Liver (tissue), 7 donors: ENCODE measurements at regions not wholly inside any gene's neighbourhood (a gene's known extent, or its start where the extent isn't known, plus 50 kb on each side); places are given as distances from the start of the nearest gene placed in this dataset.
"Not testable (repeated sequence)": the region's sequence is repeated elsewhere in the genome, so short reads cannot be mapped to it uniquely, and the experiment has no call there.

Experiments
- DNase-seq: peaks from one replicate; pipeline ENCODE4 v3.0.0-alpha.2; 2017; ENCODE audit warnings: low spot score
- H3K27ac ChIP-seq, 2 donors: one replicate each; pipeline ENCODE4 v1.7.0; 2013; ENCODE audit warnings: inconsistent platforms in 2 of 2, low read length in 2 of 2, control low read depth in 1 of 2, low read depth in 1 of 2, mild to moderate bottlenecking in 1 of 2
- H3K27me3 ChIP-seq, 4 donors: one replicate each; pipeline versions ENCODE4 v1.6.1 to v1.7.0; 2013; ENCODE audit warnings: low read length in 3 of 4, inconsistent platforms in 1 of 4, mild to moderate bottlenecking in 1 of 4, moderate library complexity in 1 of 4; ENCODE audit not compliant: control insufficient read depth in 4 of 4, insufficient read depth in 4 of 4
- H3K36me3 ChIP-seq, 4 donors: one replicate each; pipeline versions ENCODE4 v1.6.1 to v1.7.0; 2013; ENCODE audit warnings: low read length in 3 of 4, mild to moderate bottlenecking in 3 of 4, low read depth in 1 of 4, moderate library complexity in 1 of 4; ENCODE audit not compliant: control insufficient read depth in 4 of 4, insufficient read depth in 3 of 4
- H3K4me1 ChIP-seq, 4 donors: one replicate each; pipeline versions ENCODE4 v1.6.1 to v1.7.0; 2013; ENCODE audit warnings: low read length in 3 of 4, mild to moderate bottlenecking in 3 of 4, moderate library complexity in 1 of 4; ENCODE audit not compliant: control insufficient read depth in 4 of 4, insufficient read depth in 4 of 4
- H3K4me3 ChIP-seq, 3 donors: one replicate each; pipeline versions ENCODE4 v1.6.1 to v1.7.0; 2013; ENCODE audit warnings: low read length in 3 of 3, control low read depth in 1 of 3, low read depth in 1 of 3, mild to moderate bottlenecking in 1 of 3
- H3K9ac ChIP-seq, 2 donors: one replicate each; pipeline ENCODE4 v1.7.0; 2013; ENCODE audit warnings: low read length in 2 of 2, mild to moderate bottlenecking in 2 of 2, moderate library complexity in 2 of 2, control low read depth in 1 of 2, low read depth in 1 of 2
- H3K9me3 ChIP-seq, 4 donors: one replicate each; pipeline versions ENCODE4 v1.6.1 to v1.7.0; 2013; ENCODE audit warnings: low read length in 3 of 4; ENCODE audit not compliant: control insufficient read depth in 4 of 4
- EGR1 ChIP-seq, 2 donors: IDR thresholded peaks; 2 replicates each; pipeline ENCODE4 v1.6.1; 2016 to 2018; ENCODE audit warnings: antibody characterized with exemption in 2 of 2, low read depth in 2 of 2
- FOXA2 ChIP-seq: IDR thresholded peaks from 2 replicates; pipeline ENCODE4 v1.6.1; 2016; ENCODE audit warnings: antibody characterized with exemption
- GABPA ChIP-seq, 2 donors: IDR thresholded peaks in 1 of 2; conservative IDR thresholded peaks in 1 of 2; 2 replicates each; pipeline ENCODE4 v1.6.1; 2016; ENCODE audit warnings: antibody characterized with exemption in 2 of 2, mild to moderate bottlenecking in 1 of 2, moderate library complexity in 1 of 2
- HNF4A ChIP-seq, 2 donors: conservative IDR thresholded peaks; 2 replicates each; pipeline ENCODE4 v1.6.1; 2016; ENCODE audit warnings: antibody characterized with exemption in 2 of 2, mild to moderate bottlenecking in 2 of 2
- HNF4G ChIP-seq: IDR thresholded peaks from 2 replicates; pipeline ENCODE4 v1.6.1; 2016; ENCODE audit warnings: antibody characterized with exemption
- JUND ChIP-seq, 2 donors: IDR thresholded peaks; 2 replicates each; pipeline ENCODE4 v1.6.1; 2016; ENCODE audit warnings: antibody characterized with exemption in 2 of 2
- NR2F2 ChIP-seq: IDR thresholded peaks from 2 replicates; pipeline ENCODE4 v1.6.1; 2016; ENCODE audit warnings: antibody characterized with exemption
- RAD21 ChIP-seq, 2 donors: IDR thresholded peaks; 2 replicates each; pipeline ENCODE4 v1.6.1; 2016; ENCODE audit warnings: antibody characterized with exemption in 2 of 2, mild to moderate bottlenecking in 2 of 2
- RXRA ChIP-seq, 2 donors: IDR thresholded peaks; 2 replicates each; pipeline ENCODE4 v1.6.1; 2017 to 2018; ENCODE audit warnings: antibody characterized with exemption in 2 of 2, mild to moderate bottlenecking in 1 of 2
- SP1 ChIP-seq: IDR thresholded peaks from 2 replicates; pipeline ENCODE4 v1.6.1; 2018; ENCODE audit warnings: antibody characterized with exemption, mild to moderate bottlenecking
- TAF1 ChIP-seq: conservative IDR thresholded peaks from 2 replicates; pipeline ENCODE4 v1.6.1; 2016; ENCODE audit warnings: antibody characterized with exemption, mild to moderate bottlenecking
- YY1 ChIP-seq: IDR thresholded peaks from 2 replicates; pipeline ENCODE4 v1.6.1; 2016; ENCODE audit warnings: antibody characterized with exemption, mild to moderate bottlenecking
- WGBS: extraction: QIAGEN DNeasy Blood & Tissue Kit; methylation state at CpG from one replicate; pipeline ENCODE4 v1.1.7; 2013; 5-methylcytosine and 5-hydroxymethylcytosine counted together
- TF ChIP-seq, protein P1 (sequence below): IDR thresholded peaks from 2 replicates; pipeline ENCODE4 v1.6.1; 2016; ENCODE audit warnings: antibody characterized with exemption
- TF ChIP-seq, protein P2 (sequence below): IDR thresholded peaks from 2 replicates; pipeline ENCODE4 v1.6.1; 2016; ENCODE audit warnings: antibody characterized with exemption
- TF ChIP-seq, protein P3 (sequence below): IDR thresholded peaks from 2 replicates; pipeline ENCODE4 v1.6.1; 2016; ENCODE audit warnings: antibody characterized with exemption, mild to moderate bottlenecking
- donor health status: healthy.
- donor health status: healthy.
- donor health status: healthy.
- donor health status: healthy.

DNA sequence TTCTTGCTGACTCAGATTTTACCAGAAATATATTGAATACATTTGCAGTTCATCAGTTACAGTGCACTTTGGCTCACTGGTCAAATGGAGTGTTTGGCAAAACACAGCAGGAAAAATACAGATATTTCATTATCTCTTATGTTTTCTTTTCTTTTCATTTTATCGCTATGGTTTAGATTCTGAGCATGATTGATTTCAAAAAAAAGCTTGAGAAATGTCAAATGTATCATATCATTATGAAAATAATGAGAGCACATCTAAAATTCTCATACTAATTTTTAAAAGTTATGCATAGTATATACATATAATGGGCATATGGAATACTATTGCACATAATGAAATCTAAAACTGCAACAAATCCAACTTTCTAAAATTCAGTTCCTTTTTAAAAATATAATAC lies 593.8 kb upstream of the PCDH7 start:
- no peak overlapping the region for H3K27ac ChIP-seq
- no peaks in the 10 kb centered on the region for H3K27me3 ChIP-seq
- no peaks in the 10 kb centered on the region for H3K4me1 ChIP-seq
- no peak for DNase-seq
- no peak overlapping the region for H3K4me3 ChIP-seq
- 80% methylated on average over 1 of the region's 1 CpG for WGBS
- peaks cover 0 to 2% (median 0%) of the 10 kb centered on the region in 4 donors for H3K9me3 ChIP-seq
- no peak overlapping the region for H3K9ac ChIP-seq
- TF ChIP-seq TAF1: no peak
- TF ChIP-seq NR2F2: no peak
- no peak for TF ChIP-seq JUND (IDR thresholded peaks at IDR 0.05)
- no peak for TF ChIP-seq HNF4G
- TF ChIP-seq, protein P1, sequence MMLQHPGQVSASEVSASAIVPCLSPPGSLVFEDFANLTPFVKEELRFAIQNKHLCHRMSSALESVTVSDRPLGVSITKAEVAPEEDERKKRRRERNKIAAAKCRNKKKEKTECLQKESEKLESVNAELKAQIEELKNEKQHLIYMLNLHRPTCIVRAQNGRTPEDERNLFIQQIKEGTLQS: no peak
- TF ChIP-seq GABPA (IDR thresholded peaks at IDR 0.05 in 1 of 2, conservative IDR thresholded peaks at IDR 0.05 in 1 of 2): no peak
- H3K36me3 ChIP-seq: no peaks in the 10 kb centered on the region

DNA sequence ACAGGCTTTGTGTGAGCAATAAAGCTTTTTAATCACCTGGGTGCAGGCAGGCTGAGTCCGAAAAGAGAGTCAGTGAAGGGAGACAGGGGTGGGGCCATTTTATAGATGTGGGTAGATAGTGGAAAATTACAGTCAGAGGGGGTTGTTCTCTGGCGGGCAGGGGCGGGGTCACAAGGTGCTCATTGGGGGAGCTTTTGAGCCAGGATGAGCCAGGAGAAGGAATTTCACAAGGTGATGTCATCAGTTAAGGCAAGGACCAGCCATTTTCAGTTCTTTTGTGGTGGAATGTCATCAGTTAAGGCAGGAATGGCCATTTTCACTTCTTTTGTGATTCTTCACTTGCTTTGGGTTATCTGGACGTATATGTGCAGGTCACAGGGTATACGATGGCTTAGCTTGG lies 571.3 kb upstream of the PCDH7 start:
- H3K27ac ChIP-seq, H3K9ac ChIP-seq, H3K36me3 ChIP-seq, H3K4me3 ChIP-seq, DNase-seq, H3K4me1 ChIP-seq, H3K27me3 ChIP-seq, H3K9me3 ChIP-seq: not testable (repeated sequence)
- 71% methylated on average over 5 of the region's 5 CpGs for WGBS

DNA sequence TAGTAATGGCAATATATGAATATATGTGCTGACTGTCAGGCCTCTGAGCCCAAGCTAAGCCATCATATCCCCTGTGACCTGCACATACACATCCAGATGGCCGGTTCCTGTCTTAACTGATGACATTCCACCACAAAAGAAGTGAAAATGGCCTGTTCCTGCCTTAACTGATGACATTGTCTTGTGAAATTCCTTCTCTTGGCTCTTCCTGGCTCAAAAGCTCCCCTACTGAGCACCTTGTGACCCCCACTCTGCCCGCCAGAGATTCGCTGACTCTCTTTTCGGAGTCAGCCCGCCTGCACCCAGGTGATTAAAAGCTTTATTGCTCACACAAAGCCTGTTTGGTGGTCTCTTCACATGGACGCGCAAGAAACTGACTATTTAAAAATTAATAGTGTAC lies 570.6 kb upstream of the PCDH7 start:
- H3K4me1 ChIP-seq, H3K36me3 ChIP-seq, DNase-seq, H3K27ac ChIP-seq, H3K4me3 ChIP-seq, H3K9me3 ChIP-seq, H3K27me3 ChIP-seq, H3K9ac ChIP-seq: not testable (repeated sequence)
- 75% methylated on average over 7 of the region's 7 CpGs for WGBS

DNA sequence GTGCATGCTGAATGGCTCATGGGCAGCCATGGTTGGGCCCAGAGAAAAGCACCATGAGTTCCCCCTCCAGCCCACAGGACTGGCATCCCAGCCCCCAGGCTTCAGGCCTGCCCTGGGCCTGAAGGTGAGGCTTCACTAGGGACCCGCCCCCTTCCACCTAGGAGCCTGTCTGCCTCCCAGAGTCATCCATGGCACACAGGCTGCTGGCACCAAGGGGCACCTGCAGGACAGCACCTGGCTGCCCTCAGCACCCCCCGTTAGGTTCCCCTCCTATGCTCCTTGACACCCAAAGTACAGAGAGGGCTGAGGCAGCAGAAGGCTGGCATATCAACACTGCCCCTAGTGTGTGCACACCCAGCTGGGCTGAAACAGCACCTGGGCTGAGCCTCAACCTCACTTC lies 566.7 kb upstream of the PCDH7 start:
- H3K27ac ChIP-seq: no peak overlapping the region
- peaks cover 0 to 1% (median 0%) of the 10 kb centered on the region in 4 donors for H3K4me1 ChIP-seq
- H3K36me3 ChIP-seq: no peaks in the 10 kb centered on the region
- no peaks in the 10 kb centered on the region for H3K27me3 ChIP-seq
- DNase-seq: no peak
- WGBS: 62% methylated on average over 2 of the region's 2 CpGs
- no peak overlapping the region for H3K4me3 ChIP-seq
- TF ChIP-seq HNF4A (conservative IDR thresholded peaks at IDR 0.05): no peak
- no peak for TF ChIP-seq FOXA2
- TF ChIP-seq NR2F2: no peak
- no peak for TF ChIP-seq GABPA (IDR thresholded peaks at IDR 0.05 in 1 of 2, conservative IDR thresholded peaks at IDR 0.05 in 1 of 2)
- H3K9ac ChIP-seq: no peak overlapping the region
- no peaks in the 10 kb centered on the region for H3K9me3 ChIP-seq

DNA sequence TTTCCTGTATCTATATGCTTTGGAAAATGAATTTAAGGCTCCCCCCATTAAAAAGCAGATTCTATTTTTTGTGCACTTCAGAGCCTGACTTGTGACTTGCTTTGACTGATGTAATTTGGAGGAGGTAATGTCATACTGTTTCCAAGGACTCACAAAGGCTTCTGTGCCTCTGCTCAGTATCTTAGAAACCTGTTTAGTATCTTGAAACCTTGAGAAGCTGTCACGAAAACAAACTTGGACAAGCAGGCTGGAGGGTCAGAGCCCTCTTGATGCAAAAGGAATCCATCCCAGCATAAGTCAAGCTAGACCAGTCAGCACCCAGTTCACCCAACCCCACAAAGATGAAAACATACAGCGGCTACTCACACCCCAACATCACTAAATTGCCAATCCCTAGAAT lies 560.0 kb upstream of the PCDH7 start:
- no peak overlapping the region for H3K4me3 ChIP-seq
- no peaks in the 10 kb centered on the region for H3K9me3 ChIP-seq
- no peaks in the 10 kb centered on the region for H3K4me1 ChIP-seq
- H3K27me3 ChIP-seq: no peaks in the 10 kb centered on the region
- no peak overlapping the region for H3K9ac ChIP-seq
- no peak overlapping the region for H3K27ac ChIP-seq
- no peaks in the 10 kb centered on the region for H3K36me3 ChIP-seq
- no peak for DNase-seq
- 66% methylated on average over 2 of the region's 2 CpGs for WGBS
- TF ChIP-seq SP1 (no peak), JUND (IDR thresholded peaks at IDR 0.05) (no peak), RAD21 (IDR thresholded peaks at IDR 0.05) (no peak), HNF4A (conservative IDR thresholded peaks at IDR 0.05) (no peak), YY1 (no peak), RXRA (IDR thresholded peaks at IDR 0.05) (no peak), EGR1 (IDR thresholded peaks at IDR 0.05; ENCODE audit: low read depth in 2 of 2) (no peak), TAF1 (no peak)
- TF ChIP-seq, protein P2, sequence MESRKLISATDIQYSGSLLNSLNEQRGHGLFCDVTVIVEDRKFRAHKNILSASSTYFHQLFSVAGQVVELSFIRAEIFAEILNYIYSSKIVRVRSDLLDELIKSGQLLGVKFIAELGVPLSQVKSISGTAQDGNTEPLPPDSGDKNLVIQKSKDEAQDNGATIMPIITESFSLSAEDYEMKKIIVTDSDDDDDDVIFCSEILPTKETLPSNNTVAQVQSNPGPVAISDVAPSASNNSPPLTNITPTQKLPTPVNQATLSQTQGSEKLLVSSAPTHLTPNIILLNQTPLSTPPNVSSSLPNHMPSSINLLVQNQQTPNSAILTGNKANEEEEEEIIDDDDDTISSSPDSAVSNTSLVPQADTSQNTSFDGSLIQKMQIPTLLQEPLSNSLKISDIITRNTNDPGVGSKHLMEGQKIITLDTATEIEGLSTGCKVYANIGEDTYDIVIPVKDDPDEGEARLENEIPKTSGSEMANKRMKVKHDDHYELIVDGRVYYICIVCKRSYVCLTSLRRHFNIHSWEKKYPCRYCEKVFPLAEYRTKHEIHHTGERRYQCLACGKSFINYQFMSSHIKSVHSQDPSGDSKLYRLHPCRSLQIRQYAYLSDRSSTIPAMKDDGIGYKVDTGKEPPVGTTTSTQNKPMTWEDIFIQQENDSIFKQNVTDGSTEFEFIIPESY: no peak
- TF ChIP-seq, protein P1: no peak
- TF ChIP-seq, protein P3, sequence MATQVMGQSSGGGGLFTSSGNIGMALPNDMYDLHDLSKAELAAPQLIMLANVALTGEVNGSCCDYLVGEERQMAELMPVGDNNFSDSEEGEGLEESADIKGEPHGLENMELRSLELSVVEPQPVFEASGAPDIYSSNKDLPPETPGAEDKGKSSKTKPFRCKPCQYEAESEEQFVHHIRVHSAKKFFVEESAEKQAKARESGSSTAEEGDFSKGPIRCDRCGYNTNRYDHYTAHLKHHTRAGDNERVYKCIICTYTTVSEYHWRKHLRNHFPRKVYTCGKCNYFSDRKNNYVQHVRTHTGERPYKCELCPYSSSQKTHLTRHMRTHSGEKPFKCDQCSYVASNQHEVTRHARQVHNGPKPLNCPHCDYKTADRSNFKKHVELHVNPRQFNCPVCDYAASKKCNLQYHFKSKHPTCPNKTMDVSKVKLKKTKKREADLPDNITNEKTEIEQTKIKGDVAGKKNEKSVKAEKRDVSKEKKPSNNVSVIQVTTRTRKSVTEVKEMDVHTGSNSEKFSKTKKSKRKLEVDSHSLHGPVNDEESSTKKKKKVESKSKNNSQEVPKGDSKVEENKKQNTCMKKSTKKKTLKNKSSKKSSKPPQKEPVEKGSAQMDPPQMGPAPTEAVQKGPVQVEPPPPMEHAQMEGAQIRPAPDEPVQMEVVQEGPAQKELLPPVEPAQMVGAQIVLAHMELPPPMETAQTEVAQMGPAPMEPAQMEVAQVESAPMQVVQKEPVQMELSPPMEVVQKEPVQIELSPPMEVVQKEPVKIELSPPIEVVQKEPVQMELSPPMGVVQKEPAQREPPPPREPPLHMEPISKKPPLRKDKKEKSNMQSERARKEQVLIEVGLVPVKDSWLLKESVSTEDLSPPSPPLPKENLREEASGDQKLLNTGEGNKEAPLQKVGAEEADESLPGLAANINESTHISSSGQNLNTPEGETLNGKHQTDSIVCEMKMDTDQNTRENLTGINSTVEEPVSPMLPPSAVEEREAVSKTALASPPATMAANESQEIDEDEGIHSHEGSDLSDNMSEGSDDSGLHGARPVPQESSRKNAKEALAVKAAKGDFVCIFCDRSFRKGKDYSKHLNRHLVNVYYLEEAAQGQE: no peak
